Effector CD8-positive, alpha-beta T cell (primary cell): ENCODE measurements at regions not wholly inside any gene's neighbourhood (a gene's known extent, or its start where the extent isn't known, plus 50 kb on each side); places are given as distances from the start of the nearest gene placed in this dataset.
"Not testable (repeated sequence)": the region's sequence is repeated elsewhere in the genome, so short reads cannot be mapped to it uniquely, and the experiment has no call there.

ENCODE experiments used
- DNase-seq: peaks from one replicate; lab custom pipeline; 2025; lab: John Stamatoyannopoulos, UW

- no peak for DNase-seq
Observed at GRCh38 chr4:184335520-184335919, 117.8 kb upstream of the ENPP6 start.

- DNase-seq, result not testable (repeated sequence)
Observed at GRCh38 chr4:184333446-184333845, 115.8 kb upstream of the ENPP6 start.

DNA sequence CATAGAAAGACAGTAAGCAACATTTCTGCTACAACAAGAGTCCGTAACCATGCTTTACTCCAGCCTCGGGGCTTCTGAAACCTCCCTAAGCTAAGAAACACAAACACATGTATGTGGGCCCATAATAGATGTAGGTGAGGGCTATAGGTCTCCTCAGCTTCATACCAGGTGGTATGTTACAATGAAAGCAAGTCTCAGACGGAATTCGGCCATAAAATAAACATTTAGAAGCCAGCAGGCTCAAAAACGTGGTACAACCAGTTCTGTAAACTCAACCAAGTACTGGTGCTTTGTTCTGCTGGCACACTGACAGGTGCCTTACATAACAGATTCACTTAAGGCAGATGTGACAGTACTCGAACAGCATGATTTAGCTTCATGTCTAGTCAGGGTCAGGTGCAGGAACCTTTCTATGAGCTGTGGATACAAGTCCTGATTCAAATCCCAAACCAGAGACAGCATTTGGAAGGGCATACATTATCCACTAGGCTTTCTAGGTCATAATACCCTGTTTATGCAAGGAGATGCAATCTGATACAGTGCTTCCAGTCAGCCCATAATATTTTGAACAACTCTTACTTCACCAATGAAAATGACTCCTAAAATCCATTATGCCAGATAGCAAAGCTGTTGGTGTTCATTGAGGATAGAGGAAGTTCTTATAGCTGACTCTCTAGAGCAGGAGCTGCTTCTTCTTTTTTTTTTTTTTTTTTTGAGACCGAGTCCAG, 113.8 kb upstream of the ENPP6 start:
- DNase-seq, result no peak

DNA sequence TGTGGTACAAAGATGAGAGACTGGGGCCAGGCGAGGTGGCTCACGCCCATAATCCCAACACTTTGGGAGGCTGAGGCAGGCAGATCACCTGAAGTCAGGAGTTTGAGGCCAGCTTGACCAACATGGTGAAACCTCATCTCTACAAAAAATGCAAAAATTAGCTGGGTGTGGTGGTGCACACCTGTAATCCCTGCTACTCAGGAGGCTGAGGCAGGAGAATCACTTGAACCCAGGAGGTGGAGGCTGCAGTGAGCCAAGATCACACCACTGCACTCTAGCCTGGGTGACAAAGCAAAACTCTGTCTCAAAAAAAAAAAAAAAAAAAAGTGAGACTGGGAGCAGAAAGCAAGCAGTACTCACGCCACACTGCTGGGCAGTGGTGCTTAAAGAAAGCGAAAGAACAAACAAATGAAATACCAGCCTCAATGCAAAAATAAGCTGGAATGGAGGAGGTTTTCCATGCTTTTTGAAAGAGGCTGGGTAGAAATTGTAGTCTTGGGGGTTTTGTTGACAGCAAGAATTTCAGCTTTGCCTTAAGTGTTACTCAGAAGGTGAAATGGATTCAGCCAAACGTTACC, 112.9 kb upstream of the ENPP6 start:
- not testable (repeated sequence) for DNase-seq

GRCh38 chr4:184329659-184330400, 112.2 kb upstream of the ENPP6 start:
- DNase-seq, result no peak

GRCh38 chr4:184329235-184329634, 111.6 kb upstream of the ENPP6 start:
- no peak for DNase-seq

GRCh38 chr4:184328022-184328736, 110.5 kb upstream of the ENPP6 start:
- DNase-seq, result no peak

GRCh38 chr4:184324939-184325477, 107.3 kb upstream of the ENPP6 start:
- DNase-seq, result no peak

DNA sequence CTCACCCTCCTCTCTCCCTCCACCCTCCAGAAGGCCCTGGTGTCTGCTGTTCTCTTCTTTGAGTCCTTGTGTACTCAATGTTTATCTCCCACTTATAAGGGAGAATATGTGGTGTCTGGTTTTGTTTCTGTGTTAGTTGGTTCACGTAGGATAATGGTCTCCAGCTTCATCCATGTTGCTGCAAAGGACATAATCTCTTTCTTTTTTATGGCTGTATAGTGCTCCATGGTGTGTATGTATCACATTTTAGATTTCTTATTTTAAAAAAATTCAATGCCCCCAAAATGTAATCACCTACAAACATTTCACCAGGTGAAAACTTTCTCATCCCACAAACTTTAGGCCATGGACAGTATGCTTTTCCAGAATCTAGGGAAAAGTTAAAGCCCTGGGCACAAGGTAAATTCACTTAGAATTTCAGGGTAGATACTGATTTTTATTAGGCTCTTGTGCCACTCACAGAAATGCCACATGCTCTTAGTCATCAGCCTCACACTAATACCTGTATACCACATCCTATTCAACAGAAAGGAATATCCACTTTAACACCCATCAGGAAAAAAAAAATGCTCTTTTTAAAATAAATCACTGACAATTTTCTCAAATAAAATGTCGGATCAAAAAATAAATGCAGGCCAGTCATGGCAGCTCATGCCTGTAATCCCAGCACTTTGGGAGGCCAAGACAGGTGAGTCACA, 104.8 kb upstream of the ENPP6 start:
- DNase-seq, result no peak

DNA sequence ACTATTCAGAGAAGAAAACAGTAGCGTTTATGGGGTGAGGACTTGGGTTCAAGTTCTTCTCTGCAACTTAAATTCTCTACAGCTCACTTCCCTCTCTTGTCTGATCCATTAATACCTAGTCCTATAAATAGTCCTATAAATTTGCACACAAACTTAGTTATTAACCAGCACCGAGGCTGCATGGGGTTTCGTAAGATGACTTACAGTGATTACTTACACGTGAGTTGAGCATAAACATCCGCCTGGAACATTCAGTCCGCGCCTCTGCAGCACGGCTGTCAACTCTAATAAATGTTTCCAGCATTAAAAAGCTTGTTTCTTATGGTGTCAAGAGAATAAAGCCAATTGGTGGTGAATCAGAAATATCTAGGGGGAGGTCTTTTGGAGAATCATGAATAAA, 103.0 kb upstream of the ENPP6 start:
- no peak for DNase-seq

GRCh38 chr4:184318852-184319251, 101.2 kb upstream of the ENPP6 start:
- DNase-seq, result no peak

GRCh38 chr4:184317234-184317918, 99.7 kb upstream of the ENPP6 start:
- no peak for DNase-seq

DNA sequence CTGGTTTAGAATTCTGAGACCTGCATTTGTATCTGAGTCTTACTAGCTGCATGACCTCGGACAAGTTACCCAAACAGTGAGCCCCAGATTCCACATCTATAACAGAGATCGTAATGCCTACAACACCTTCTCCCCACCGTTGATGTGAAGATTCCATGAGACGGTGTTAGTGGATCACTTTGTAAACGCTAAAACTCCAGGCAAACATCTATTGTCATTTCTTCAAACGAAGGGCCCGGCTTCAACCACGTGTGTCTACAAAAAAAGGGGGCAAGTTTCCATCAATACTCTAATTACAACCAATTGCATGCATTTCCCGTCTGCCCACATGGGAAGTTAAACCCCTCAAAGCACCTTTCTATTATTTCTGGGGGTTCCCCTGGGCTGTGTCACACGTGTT, 99.1 kb upstream of the ENPP6 start:
- no peak for DNase-seq

DNA sequence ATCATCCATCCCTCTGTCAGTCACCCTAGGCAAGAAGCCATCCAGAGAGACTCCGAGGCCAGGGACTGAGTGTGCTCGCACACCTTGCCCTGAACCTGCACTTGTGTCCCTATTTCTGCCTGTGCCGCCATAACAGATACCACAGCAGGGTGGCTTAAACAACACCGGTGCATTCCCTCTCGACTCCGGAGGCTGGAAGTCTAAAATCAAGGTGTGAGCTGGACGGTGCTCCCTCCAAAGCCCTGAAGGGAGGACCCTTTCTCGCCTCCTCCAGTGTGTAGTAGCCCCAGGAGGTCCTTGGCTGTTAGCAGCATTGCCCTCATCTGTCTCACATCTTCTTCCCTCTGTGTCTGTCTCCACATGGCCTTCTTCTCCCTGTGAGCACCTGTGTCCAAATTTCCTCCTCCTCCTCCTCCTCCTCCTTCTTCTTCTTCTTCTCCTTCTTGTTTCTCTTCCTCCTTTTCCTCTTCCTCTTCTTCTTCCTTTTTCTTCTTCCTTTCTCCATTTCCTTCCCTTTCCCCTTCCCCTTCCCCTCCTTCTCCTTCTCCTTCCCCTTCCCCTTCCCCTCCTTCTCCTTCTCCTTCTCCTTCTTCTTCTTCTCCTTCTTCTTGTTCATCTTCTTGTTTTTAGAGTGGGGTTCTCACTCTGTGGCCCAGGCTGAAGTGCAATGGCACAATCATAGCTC, 98.1 kb upstream of the ENPP6 start:
- DNase-seq, result no peak

GRCh38 chr4:184313702-184314659, 96.3 kb upstream of the ENPP6 start:
- DNase-seq, result no peak

DNA sequence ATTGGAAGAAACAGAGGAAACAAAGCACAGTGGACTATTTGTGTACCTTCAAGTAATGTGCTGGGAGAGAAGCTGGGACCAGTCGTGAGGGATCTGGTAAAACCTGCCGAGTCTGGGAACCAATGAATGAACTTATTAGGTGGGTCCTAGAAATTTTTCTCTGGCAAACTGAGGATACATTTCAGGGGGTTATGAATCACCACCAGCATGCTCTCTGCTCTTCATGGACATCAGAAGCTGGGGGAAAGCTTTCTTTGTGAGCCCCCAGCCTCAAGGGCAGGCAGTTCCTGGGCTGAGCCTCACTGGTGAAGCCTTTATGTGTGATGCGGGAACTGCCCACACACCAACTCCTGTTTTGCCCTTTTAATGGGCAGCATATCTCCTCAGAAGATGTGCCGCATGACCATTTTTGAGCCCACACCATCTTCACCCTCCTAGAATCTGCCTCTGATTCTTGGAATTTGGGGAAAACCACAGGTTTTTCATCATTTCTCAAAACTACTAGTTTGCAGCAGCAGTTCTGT, 95.4 kb upstream of the ENPP6 start:
- no peak for DNase-seq

GRCh38 chr4:184312126-184312525, 94.5 kb upstream of the ENPP6 start:
- DNase-seq, result no peak

GRCh38 chr4:184310881-184311709, 93.4 kb upstream of the ENPP6 start:
- DNase-seq, result no peak
